HepG2 (cell line): ENCODE measurements at regions not wholly inside any gene's neighbourhood (a gene's known extent, or its start where the extent isn't known, plus 50 kb on each side); places are given as distances from the start of the nearest gene placed in this dataset.

Experiments used
- ATAC-seq: fragments of 200-7000 bp; cut with Tn5 transposase; 3 replicates; pipeline ENCODE4 v1.9.1; 2020; ENCODE audit warnings: mild to moderate bottlenecking, moderate library complexity
- BruUV-seq: library from RNA; stranded (reverse); fragments of 400-500 nt; replicated peaks from 2 replicates; lab custom pipeline; 2021; lab: Mats Ljungman, UMichigan
- CTCF ChIA-PET: fragments of 300-600 bp; formaldehyde crosslinking; extraction: SDS; loops from one replicate; lab custom pipeline; 2021; ENCODE audit warnings: low total read pairs, inconsistent platforms, low intra/inter-chr PET ratio; lab: Yijun Ruan, JAX
- POLR2A ChIA-PET: fragments of 350-600 bp; sonication (Branson Sonifier 250); formaldehyde crosslinking; loops from one replicate; lab custom pipeline; 2020; ENCODE audit warnings: antibody characterized with exemption, inconsistent platforms; lab: Yijun Ruan, JAX
- DNase-seq: peaks from one replicate; pipeline ENCODE4 v3.0.0-alpha.2; 2015; ENCODE audit warnings: low spot score
- FAIRE-seq: peaks from 3 replicates; lab custom pipeline; 2011; peaks lifted over from hg19 to GRCh38; lab: Jason Lieb, UNC
- H2AFZ ChIP-seq: one replicate; pipeline ENCODE4 v1.6.1; 2011; ENCODE audit warnings: low read length, inconsistent platforms
- H3K27ac ChIP-seq: fragments of 300-600 bp; 3 replicates; pipeline ENCODE4 v1.8.0; 2011; ENCODE audit warnings: mixed run types, mild to moderate bottlenecking, mixed read lengths, low read length, inconsistent platforms; ENCODE audit not compliant: insufficient read depth; ENCODE audit errors: extremely low read length
- H3K27me3 ChIP-seq, 2 experiments: fragments of 200-600 bp in 1 of 2; 2 replicates in 1 of 2; 3 replicates in 1 of 2; pipeline versions ENCODE4 v1.6.0 to v1.8.0; 2011; ENCODE audit warnings: low read length in 2 of 2, mild to moderate bottlenecking in 2 of 2, moderate library complexity in 2 of 2, inconsistent platforms in 1 of 2; ENCODE audit not compliant: insufficient read depth in 2 of 2, control insufficient read depth in 1 of 2
- H3K36me3 ChIP-seq, 2 experiments: fragments of 200-600 bp in 1 of 2; replicated peaks in 1 of 2; 2 replicates in 1 of 2; 3 replicates in 1 of 2; pipeline versions ENCODE4 v1.5.1 to v1.8.0; 2011; ENCODE audit warnings: low read length in 2 of 2, inconsistent platforms in 1 of 2; ENCODE audit not compliant: insufficient read depth in 2 of 2, control insufficient read depth in 1 of 2
- H3K4me1 ChIP-seq: 2 replicates; pipeline ENCODE4 v1.5.1; 2012; ENCODE audit warnings: low read length, inconsistent platforms; ENCODE audit not compliant: insufficient read depth
- H3K4me2 ChIP-seq: 2 replicates; pipeline ENCODE4 v1.6.0; 2011; ENCODE audit warnings: low read depth, low read length, inconsistent platforms
- H3K4me3 ChIP-seq, 3 experiments: fragments of 200-600 bp in 1 of 3; sonication (generic), shearing (Covaris generic) in 1 of 3; replicated peaks in 1 of 3; 2 replicates each; pipeline ENCODE4 v1.5.1; 2011 to 2016; ENCODE audit warnings: low read length in 3 of 3, inconsistent platforms in 2 of 3, low read depth in 2 of 3, mild to moderate bottlenecking in 2 of 3, control low read depth in 1 of 3, mixed read lengths in 1 of 3; ENCODE audit not compliant: insufficient read depth in 1 of 3
- H3K79me2 ChIP-seq: one replicate; pipeline ENCODE4 v1.6.1; 2011; ENCODE audit warnings: low read length, inconsistent platforms; ENCODE audit not compliant: insufficient read depth
- H3K9ac ChIP-seq: 2 replicates; pipeline ENCODE4 v1.6.0; 2011; ENCODE audit warnings: mild to moderate bottlenecking, low read depth, low read length, inconsistent platforms; ENCODE audit not compliant: insufficient read depth
- H3K9me3 ChIP-seq: 2 replicates; pipeline ENCODE4 v1.5.1; 2012; ENCODE audit warnings: mild to moderate bottlenecking, low read length
- H4K20me1 ChIP-seq: 2 replicates; pipeline ENCODE4 v1.6.0; 2011; ENCODE audit warnings: inconsistent platforms, mild to moderate bottlenecking, low read length, moderate library complexity; ENCODE audit not compliant: insufficient read depth
- ARNT2 ChIP-seq: sonication (generic); formaldehyde crosslinking; IDR thresholded peaks from 2 replicates; pipeline ENCODE4 v1.8.0; 2022; ENCODE audit warnings: mild to moderate bottlenecking, low read depth, missing genetic modification reagents, moderate library complexity
- ELF1 ChIP-seq: sonication (generic); formaldehyde crosslinking; IDR thresholded peaks from 2 replicates; pipeline ENCODE4 v1.4.0; 2020; ENCODE audit warnings: missing genetic modification reagents
- KLF9 ChIP-seq: IDR thresholded peaks from 2 replicates; pipeline ENCODE4 v1.6.1; 2016; ENCODE audit warnings: low read depth
- MAFF ChIP-seq: IDR thresholded peaks from 2 replicates; pipeline ENCODE4 v1.6.1; 2011; ENCODE audit warnings: low read depth, low read length, improper control_type of control experiment
- MAFK ChIP-seq, 2 experiments: IDR thresholded peaks in 1 of 2; conservative IDR thresholded peaks in 1 of 2; 2 replicates each; pipeline ENCODE4 v1.6.1; 2011; ENCODE audit warnings: improper control_type of control experiment in 2 of 2, low read length in 2 of 2
- WGBS: methylation state at CpG from one replicate; pipeline ENCODE4 v1.1.6; 2017; ENCODE audit warnings: low lambda C conversion rate; 5-methylcytosine and 5-hydroxymethylcytosine counted together
- in situ Hi-C: cut with HindIII; loops from 2 replicates; pipeline ENCODE4 v1.10.0; 2017; ENCODE audit warnings: low pct_unique_long_range_greater_than_20kb; ENCODE audit not compliant: extremely low pct_ligation_motif_present
- intact Hi-C: fragments of 100-400 bp; cut with micrococcal nuclease; formaldehyde crosslinking; loops from one replicate; pipeline ENCODE4 v1.10.0; 2022; ENCODE audit not compliant: unreplicated experiment

DNA sequence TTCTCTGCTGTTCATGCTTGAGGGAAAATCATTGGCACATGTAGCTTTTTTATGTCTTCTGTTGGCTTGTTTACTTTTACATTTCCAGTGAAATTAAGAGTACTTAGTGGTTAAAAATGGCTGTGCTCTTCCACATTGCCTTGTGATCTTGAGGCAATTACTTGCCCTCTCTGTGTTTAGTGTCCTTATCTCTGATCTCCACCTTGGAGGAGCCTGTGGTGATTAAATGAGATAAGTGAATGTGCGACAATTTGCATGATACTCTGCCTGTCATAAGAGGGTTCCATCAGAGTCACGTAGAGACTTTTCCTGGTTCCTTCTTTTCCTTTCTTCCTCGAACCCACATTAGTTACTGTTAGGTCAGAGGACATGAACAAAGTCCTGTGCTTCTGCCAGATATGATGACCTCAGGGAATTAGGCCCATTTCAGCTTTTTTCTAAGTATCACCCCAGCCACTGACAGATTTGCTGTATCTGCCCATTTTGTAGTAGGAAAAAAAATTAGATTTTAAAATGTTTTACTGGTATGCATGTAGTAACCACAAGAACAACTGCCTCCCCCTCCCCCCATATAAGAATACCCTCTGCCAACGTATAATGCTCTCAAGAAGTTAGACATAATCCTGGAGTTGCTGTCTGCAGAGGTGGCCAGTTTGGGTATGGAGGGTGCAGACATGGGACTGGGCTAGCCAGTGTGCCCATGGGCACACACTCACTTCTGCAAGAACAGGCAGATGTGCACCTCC lies 51.9 kb downstream of the TET3 start:
- Histone ChIP-seq H3K79me2 (peaks cover 5% of the 10 kb centered on the region), H3K9me3 (no peaks in the 10 kb centered on the region), H3K4me2 (no peak overlapping the region), H2AFZ (no peak overlapping the region), H4K20me1 (no peaks in the 10 kb centered on the region), H3K9ac (no peak overlapping the region)
- no TSS peak for BruUV-seq
- intact Hi-C loops, result no loop called here
- ATAC-seq (no peak), DNase-seq (no peak)
- TF ChIP-seq MAFF (peak; percentile 37; the same call in 1 of the 2 replicates), MAFK (conservative IDR thresholded peaks at IDR 0.05 in 1 of 2, IDR thresholded peaks at IDR 0.05 in 1 of 2; ENCODE audit: low read length in 2 of 2) (peak; percentile 39 to 56; a peak in 3 of 4 replicates), ELF1 (CRISPR knock-in tag) (no peak), ARNT2 (CRISPR knock-in tag) (no peak)
- TF ChIP-seq, all 625 proteins: peak for 2
- H3K36me3 ChIP-seq, result peaks cover 3 to 6% of the 10 kb centered on the region in 2 experiments; a peak in 2 of 5 replicates
- ChIA-PET POLR2A (no interaction called here), CTCF (no interaction called here)
- no peak for FAIRE-seq
- H3K4me3 ChIP-seq, result no peak overlapping the region
- in situ Hi-C loops, result no loop called here
- H3K4me1 ChIP-seq, result no peaks in the 10 kb centered on the region
- no peak overlapping the region for H3K27ac ChIP-seq
- H3K27me3 ChIP-seq, result no peaks in the 10 kb centered on the region
- WGBS, result 95% methylated on average over 4 of the region's 4 CpGs

- FAIRE-seq, result no peak
Observed at GRCh38 chr2:74037379-74037860, 52.7 kb downstream of the TET3 start.

More at GRCh38 chr2:74037379-74037860, 52.7 kb downstream of the TET3 start:
- ATAC-seq, result no peak
- WGBS, result 100% methylated on average over 1 of the region's 1 CpG
- no peak for TF ChIP-seq KLF9 (CRISPR knock-in tag)
- peak in 1 of 2 experiments; percentile 49; a peak in 3 of 4 replicates for TF ChIP-seq MAFK (conservative IDR thresholded peaks at IDR 0.05 in 1 of 2, IDR thresholded peaks at IDR 0.05 in 1 of 2; ENCODE audit: low read length in 2 of 2)
- Histone ChIP-seq H3K4me2 (no peak overlapping the region), H3K9me3 (no peaks in the 10 kb centered on the region), H3K79me2 (peaks cover 5% of the 10 kb centered on the region), H4K20me1 (no peaks in the 10 kb centered on the region), H3K4me3 (no peak overlapping the region), H2AFZ (no peak overlapping the region), H3K27ac (no peak overlapping the region), H3K4me1 (peaks cover 7% of the 10 kb centered on the region), H3K27me3 (no peaks in the 10 kb centered on the region), H3K36me3 (peaks cover 3 to 6% of the 10 kb centered on the region in 2 experiments; a peak in 2 of 5 replicates), H3K9ac (no peak overlapping the region)
- in situ Hi-C loops (no loop called here), intact Hi-C loops (no loop called here)
- POLR2A ChIA-PET, result no interaction called here
- no TSS peak for BruUV-seq
- no peak for DNase-seq
- CTCF ChIA-PET, result no interaction called here
